ENCODE measurements at regions not wholly inside any gene's neighbourhood (a gene's known extent, or its start where the extent isn't known, plus 50 kb on each side); places are given as distances from the start of the nearest gene placed in this dataset.

DNA sequence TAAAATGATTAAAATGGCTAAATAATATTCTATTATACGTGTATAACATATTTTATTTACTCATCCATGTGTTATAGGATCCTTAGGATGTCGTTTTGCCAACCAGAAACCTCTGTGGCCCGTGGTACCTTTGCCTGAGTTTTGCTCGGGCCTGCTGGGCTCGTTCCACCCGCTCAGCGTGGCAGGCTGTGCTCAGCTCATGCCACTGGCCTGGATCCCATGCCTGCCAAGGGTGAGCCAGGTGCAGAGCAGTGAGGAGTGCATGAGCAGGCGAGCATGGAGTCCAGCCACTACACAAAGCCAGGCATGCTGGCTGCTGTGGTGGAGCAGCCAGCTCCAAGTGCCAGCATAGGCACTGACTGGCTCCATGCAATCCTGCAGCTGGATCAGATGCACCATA lies 417.2 kb downstream of the TTLL7 start:
- H3K27me3 ChIP-seq (ENCODE audit: control insufficient read depth, insufficient read depth, low read length): no peaks in the 10 kb centered on the region
- no peak overlapping the region for H2BK20ac ChIP-seq (ENCODE audit: low read depth, low read length)
- H3K14ac ChIP-seq (replicated peaks; ENCODE audit: low read depth, low read length): no peak overlapping the region
- no peak overlapping the region for H3K4me2 ChIP-seq (ENCODE audit: low read depth, low read length)
- TF ChIP-seq, protein P1, sequence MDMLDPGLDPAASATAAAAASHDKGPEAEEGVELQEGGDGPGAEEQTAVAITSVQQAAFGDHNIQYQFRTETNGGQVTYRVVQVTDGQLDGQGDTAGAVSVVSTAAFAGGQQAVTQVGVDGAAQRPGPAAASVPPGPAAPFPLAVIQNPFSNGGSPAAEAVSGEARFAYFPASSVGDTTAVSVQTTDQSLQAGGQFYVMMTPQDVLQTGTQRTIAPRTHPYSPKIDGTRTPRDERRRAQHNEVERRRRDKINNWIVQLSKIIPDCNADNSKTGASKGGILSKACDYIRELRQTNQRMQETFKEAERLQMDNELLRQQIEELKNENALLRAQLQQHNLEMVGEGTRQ (IDR thresholded peaks at IDR 0.05; ENCODE audit: low read depth, low read length): no peak
- TF ChIP-seq POLR2A (IDR thresholded peaks at IDR 0.05; ENCODE audit: low read depth, low read length): no peak
- TF ChIP-seq MXI1 (IDR thresholded peaks at IDR 0.05; ENCODE audit: borderline replicate concordance, low read depth, low read length): no peak
- no peak for TF ChIP-seq MAZ (IDR thresholded peaks at IDR 0.05; ENCODE audit: borderline replicate concordance, low read depth, low read length)
- no peak for TF ChIP-seq RAD21 (IDR thresholded peaks at IDR 0.05; ENCODE audit: low read length)
- TF ChIP-seq, protein P2, sequence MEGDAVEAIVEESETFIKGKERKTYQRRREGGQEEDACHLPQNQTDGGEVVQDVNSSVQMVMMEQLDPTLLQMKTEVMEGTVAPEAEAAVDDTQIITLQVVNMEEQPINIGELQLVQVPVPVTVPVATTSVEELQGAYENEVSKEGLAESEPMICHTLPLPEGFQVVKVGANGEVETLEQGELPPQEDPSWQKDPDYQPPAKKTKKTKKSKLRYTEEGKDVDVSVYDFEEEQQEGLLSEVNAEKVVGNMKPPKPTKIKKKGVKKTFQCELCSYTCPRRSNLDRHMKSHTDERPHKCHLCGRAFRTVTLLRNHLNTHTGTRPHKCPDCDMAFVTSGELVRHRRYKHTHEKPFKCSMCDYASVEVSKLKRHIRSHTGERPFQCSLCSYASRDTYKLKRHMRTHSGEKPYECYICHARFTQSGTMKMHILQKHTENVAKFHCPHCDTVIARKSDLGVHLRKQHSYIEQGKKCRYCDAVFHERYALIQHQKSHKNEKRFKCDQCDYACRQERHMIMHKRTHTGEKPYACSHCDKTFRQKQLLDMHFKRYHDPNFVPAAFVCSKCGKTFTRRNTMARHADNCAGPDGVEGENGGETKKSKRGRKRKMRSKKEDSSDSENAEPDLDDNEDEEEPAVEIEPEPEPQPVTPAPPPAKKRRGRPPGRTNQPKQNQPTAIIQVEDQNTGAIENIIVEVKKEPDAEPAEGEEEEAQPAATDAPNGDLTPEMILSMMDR (conservative IDR thresholded peaks at IDR 0.05; ENCODE audit: low read depth, low read length): no peak
- TF ChIP-seq MAFK (IDR thresholded peaks at IDR 0.05; ENCODE audit: low read depth, low read length): no peak
- TF ChIP-seq BHLHE40 (IDR thresholded peaks at IDR 0.05; ENCODE audit: low read depth, low read length): no peak
- no peak for TF ChIP-seq SMC3 (IDR thresholded peaks at IDR 0.05; ENCODE audit: low read depth, low read length)
- no peak for TF ChIP-seq FOS (IDR thresholded peaks at IDR 0.05; ENCODE audit: low read depth, low read length)
- TF ChIP-seq RCOR1 (IDR thresholded peaks at IDR 0.05; ENCODE audit: insufficient replicate concordance, low read length): no peak
- no peak for TF ChIP-seq NFE2L2 (IDR thresholded peaks at IDR 0.05; ENCODE audit: low read depth, low read length)
- no peak for TF ChIP-seq CEBPB (IDR thresholded peaks at IDR 0.05; ENCODE audit: low read depth, low read length)
- no peak for TF ChIP-seq RFX5 (IDR thresholded peaks at IDR 0.05; ENCODE audit: low read depth, low read length)
- TF ChIP-seq CHD1 (IDR thresholded peaks at IDR 0.05; ENCODE audit: low read depth, low read length): no peak
- TF ChIP-seq, protein P3, sequence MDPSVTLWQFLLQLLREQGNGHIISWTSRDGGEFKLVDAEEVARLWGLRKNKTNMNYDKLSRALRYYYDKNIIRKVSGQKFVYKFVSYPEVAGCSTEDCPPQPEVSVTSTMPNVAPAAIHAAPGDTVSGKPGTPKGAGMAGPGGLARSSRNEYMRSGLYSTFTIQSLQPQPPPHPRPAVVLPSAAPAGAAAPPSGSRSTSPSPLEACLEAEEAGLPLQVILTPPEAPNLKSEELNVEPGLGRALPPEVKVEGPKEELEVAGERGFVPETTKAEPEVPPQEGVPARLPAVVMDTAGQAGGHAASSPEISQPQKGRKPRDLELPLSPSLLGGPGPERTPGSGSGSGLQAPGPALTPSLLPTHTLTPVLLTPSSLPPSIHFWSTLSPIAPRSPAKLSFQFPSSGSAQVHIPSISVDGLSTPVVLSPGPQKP (IDR thresholded peaks at IDR 0.05; ENCODE audit: borderline replicate concordance, low read depth, low read length): no peak
- no peak overlapping the region for H2BK120ac ChIP-seq (ENCODE audit: low read depth, low read length)
- H3K9ac ChIP-seq (ENCODE audit: low read depth, low read length): no peak overlapping the region
- no peaks in the 10 kb centered on the region for H3K79me1 ChIP-seq (ENCODE audit: low read depth in 1 of 2, low read length in 2 of 2)
- no TSS peak for BruUV-seq (replicated peaks)
- no peak overlapping the region for H3K18ac ChIP-seq (ENCODE audit: low read depth, low read length)
- ChIA-PET POLR2A (ENCODE audit: unreplicated experiment) (no interaction called here), CTCF (no interaction called here)
- H4K20me1 ChIP-seq (ENCODE audit: insufficient read depth, low read length): no peaks in the 10 kb centered on the region
- in situ Hi-C loops (cut with MboI; ENCODE audit: low sequenced_read_pairs): no loop called here
- dilution Hi-C loops (cut with HindIII; ENCODE audit: low sequenced_read_pairs, unreplicated experiment): no loop called here
- no peak overlapping the region for H2BK15ac ChIP-seq (ENCODE audit: low read depth, low read length)
- 73% methylated on average over 6 of the region's 8 CpGs; no CpG with 5 or more reads in 1 of the 2 experiments for WGBS, 2 experiments (ENCODE audit: extremely low coverage in 2 of 2, insufficient read length in 1 of 2)
- no peaks in the 10 kb centered on the region; the same call in 1 of the 2 replicates for H3K9me3 ChIP-seq (ENCODE audit: control insufficient read depth, insufficient read depth, low read length)
- H4K5ac ChIP-seq (ENCODE audit: low read depth, low read length): no peak overlapping the region
- DNase-seq (no peak), ATAC-seq (ENCODE audit: low read depth) (no peak)
- no peak overlapping the region for H3K4ac ChIP-seq (ENCODE audit: low read depth, low read length)
- no peak overlapping the region for H3K23ac ChIP-seq (ENCODE audit: low read depth, low read length)
- H3K27ac ChIP-seq (ENCODE audit: insufficient read depth, low read length): no peak overlapping the region
- no peaks in the 10 kb centered on the region for H3K36me3 ChIP-seq (ENCODE audit: control insufficient read depth, insufficient read depth, low read length)
- no peak overlapping the region for H2AK9ac ChIP-seq (replicated peaks; ENCODE audit: low read depth, low read length, poor library complexity)
- no peak overlapping the region for H3K56ac ChIP-seq (ENCODE audit: extremely low read depth, insufficient read depth, low read length)
- no peak overlapping the region for H4K8ac ChIP-seq (ENCODE audit: low read depth in 2 of 2, low read length in 2 of 2)
- no peak overlapping the region for H2AFZ ChIP-seq (replicated peaks; ENCODE audit: low read length, poor library complexity)
- H4K91ac ChIP-seq (ENCODE audit: insufficient read depth, low read depth, low read length): no peak overlapping the region
- no peak overlapping the region for H3K4me3 ChIP-seq (ENCODE audit: insufficient read depth, low read depth, low read length)
- H3K9me1 ChIP-seq (ENCODE audit: insufficient read depth, low read length): no peaks in the 10 kb centered on the region
- H3K4me1 ChIP-seq (ENCODE audit: control insufficient read depth, insufficient read depth, low read length): no peaks in the 10 kb centered on the region
- intact Hi-C loops (cut with micrococcal nuclease): no loop called here
- no peak overlapping the region for H2BK5ac ChIP-seq (ENCODE audit: low read depth, low read length, poor library complexity, severe bottlenecking)
- no peak overlapping the region for H2AK5ac ChIP-seq (ENCODE audit: low read depth, low read length)
